ENCODE measurements at regions not wholly inside any gene's neighbourhood (a gene's known extent, or its start where the extent isn't known, plus 50 kb on each side); places are given as distances from the start of the nearest gene placed in this dataset.
"Not testable (repeated sequence)": the region's sequence is repeated elsewhere in the genome, so short reads cannot be mapped to it uniquely, and the experiment has no call there.

GRCh38 chr2:19100570-19100969 is 257.9 kb downstream of the OSR1 start:
- peak overlapping the region in 2 of 4 donors; percentile 11 to 41 for H3K27ac ChIP-seq
- H3K27me3 ChIP-seq, result no peaks in the 10 kb centered on the region
- H3K4me1 ChIP-seq, result peaks cover 0 to 7% (median 0%) of the 10 kb centered on the region in 4 donors
- no peak for TF ChIP-seq EP300 (IDR thresholded peaks at IDR 0.05)
- TF ChIP-seq POLR2AphosphoS5 (IDR thresholded peaks at IDR 0.05), result no peak
- TF ChIP-seq POLR2A (IDR thresholded peaks at IDR 0.05), result no peak
- TF ChIP-seq CTCF (IDR thresholded peaks at IDR 0.05), result no peak
- H3K9me3 ChIP-seq, result no peaks in the 10 kb centered on the region
- 50 to 52% methylated on average over 2 of the region's 2 CpGs for WGBS, 2 donors
- DNase-seq (no peak), ATAC-seq (ENCODE audit: low FRiP score in 2 of 2) (no peak)
- H3K4me3 ChIP-seq, result no peak overlapping the region
- no peaks in the 10 kb centered on the region for H3K36me3 ChIP-seq

GRCh38 chr2:19099181-19099580 is 259.2 kb downstream of the OSR1 start:
- Histone ChIP-seq H3K27me3 (no peaks in the 10 kb centered on the region), H3K27ac (peak overlapping the region in 1 of 4 donors; percentile 20), H3K36me3 (no peaks in the 10 kb centered on the region), H3K4me3 (no peak overlapping the region), H3K4me1 (peaks cover 0 to 7% (median 0%) of the 10 kb centered on the region in 4 donors), H3K9me3 (no peaks in the 10 kb centered on the region)
- DNase-seq, result no peak
- WGBS, 2 donors, result 49 to 53% methylated on average over 3 of the region's 3 CpGs
- no peak for TF ChIP-seq POLR2AphosphoS5 (IDR thresholded peaks at IDR 0.05)
- no peak for TF ChIP-seq CTCF (IDR thresholded peaks at IDR 0.05)
- TF ChIP-seq POLR2A (IDR thresholded peaks at IDR 0.05), result no peak
- no peak for TF ChIP-seq EP300 (IDR thresholded peaks at IDR 0.05)
- ATAC-seq (ENCODE audit: low FRiP score in 2 of 2), result no peak

- TF ChIP-seq POLR2A (IDR thresholded peaks at IDR 0.05) (no peak), CTCF (IDR thresholded peaks at IDR 0.05) (no peak), EP300 (IDR thresholded peaks at IDR 0.05) (no peak), POLR2AphosphoS5 (IDR thresholded peaks at IDR 0.05) (no peak)
- no peaks in the 10 kb centered on the region for H3K36me3 ChIP-seq
- no peak for ATAC-seq (ENCODE audit: low FRiP score in 2 of 2)
- H3K4me1 ChIP-seq, result peaks cover 0 to 7% (median 0%) of the 10 kb centered on the region in 4 donors
- no peak for DNase-seq
- H3K27me3 ChIP-seq, result no peaks in the 10 kb centered on the region
- 72 to 82% methylated on average over 2 of the region's 2 CpGs for WGBS, 2 donors
- H3K9me3 ChIP-seq, result no peaks in the 10 kb centered on the region
- H3K4me3 ChIP-seq, result no peak overlapping the region
- no peak overlapping the region for H3K27ac ChIP-seq
Observed at GRCh38 chr2:19098467-19099160, 259.8 kb downstream of the OSR1 start.

- not testable (repeated sequence) for H3K4me1 ChIP-seq; H3K4me3 ChIP-seq; H3K9me3 ChIP-seq; H3K27ac ChIP-seq; H3K27me3 ChIP-seq; H3K36me3 ChIP-seq; ATAC-seq (ENCODE audit: low FRiP score in 2 of 2)
- 44% methylated on average over 5 of the region's 5 CpGs; no CpG with 5 or more reads in 1 of the 2 donors for WGBS, 2 donors
- peak in 1 of 2 donors; percentile 43 for DNase-seq
Observed at GRCh38 chr2:19089476-19089875, 268.9 kb downstream of the OSR1 start.

- H3K4me1 ChIP-seq, result peaks cover 0 to 6% (median 0%) of the 10 kb centered on the region in 4 donors
- TF ChIP-seq POLR2A (IDR thresholded peaks at IDR 0.05) (no peak), EP300 (IDR thresholded peaks at IDR 0.05) (no peak), POLR2AphosphoS5 (IDR thresholded peaks at IDR 0.05) (no peak), CTCF (IDR thresholded peaks at IDR 0.05) (no peak)
- no peak for ATAC-seq (ENCODE audit: low FRiP score in 2 of 2)
- WGBS, 2 donors, result 62 to 70% methylated on average over 3 of the region's 3 CpGs
- no peak for DNase-seq
- H3K27me3 ChIP-seq, result no peaks in the 10 kb centered on the region
- no peaks in the 10 kb centered on the region for H3K36me3 ChIP-seq
- no peaks in the 10 kb centered on the region for H3K9me3 ChIP-seq
- no peak overlapping the region for H3K27ac ChIP-seq
- H3K4me3 ChIP-seq, result no peak overlapping the region
Observed at GRCh38 chr2:19086231-19086651, 272.2 kb downstream of the OSR1 start.

Data from upper lobe of left lung (tissue), 6 donors.